OCI-LY7 (cell line): ENCODE measurements at regions not wholly inside any gene's neighbourhood (a gene's known extent, or its start where the extent isn't known, plus 50 kb on each side); places are given as distances from the start of the nearest gene placed in this dataset.

Experiments
- CTCF ChIP-seq: fragments of 200-600 bp; sonication (generic); conservative IDR thresholded peaks from 2 replicates; pipeline ENCODE4 v1.5.1; 2014; ENCODE audit warnings: mild to moderate bottlenecking, antibody characterized with exemption, low read length, moderate library complexity, mixed read lengths
- EZH2phosphoT487 ChIP-seq: fragments of 200-600 bp; sonication (generic); IDR thresholded peaks from 2 replicates; pipeline ENCODE4 v1.6.1; 2018; ENCODE audit warnings: low read depth, borderline replicate concordance, mild to moderate bottlenecking, mixed run types, antibody characterized with exemption, low read length, moderate library complexity, mixed read lengths

GRCh38 chr11:98740321-98740720, 280.4 kb upstream of the CNTN5 start:
- no peak for TF ChIP-seq CTCF
- no peak for TF ChIP-seq EZH2phosphoT487
